H9 (cell line): ENCODE measurements at regions not wholly inside any gene's neighbourhood (a gene's known extent, or its start where the extent isn't known, plus 50 kb on each side); places are given as distances from the start of the nearest gene placed in this dataset.
"Not testable (repeated sequence)": the region's sequence is repeated elsewhere in the genome, so short reads cannot be mapped to it uniquely, and the experiment has no call there.

Source experiments
- DNase-seq: peaks from one replicate; pipeline ENCODE4 v3.0.0-alpha.2; 2017
- H2AFZ ChIP-seq: one replicate; pipeline ENCODE4 v1.6.1; 2013; ENCODE audit warnings: mild to moderate bottlenecking, low read length, control low read depth, moderate library complexity
- H2AK5ac ChIP-seq: 2 replicates; pipeline ENCODE4 v1.6.1; 2013; ENCODE audit warnings: low read length, control low read depth, mixed read lengths; ENCODE audit not compliant: insufficient read length
- H2BK120ac ChIP-seq: one replicate; pipeline ENCODE4 v1.6.1; 2013; ENCODE audit warnings: low read depth, mild to moderate bottlenecking, low read length, control low read depth, inconsistent platforms; ENCODE audit not compliant: poor library complexity, severe bottlenecking
- H2BK12ac ChIP-seq: 2 replicates; pipeline ENCODE4 v1.6.1; 2013; ENCODE audit warnings: low read length, control low read depth, mixed read lengths, low read depth; ENCODE audit not compliant: insufficient read length
- H2BK15ac ChIP-seq: 2 replicates; pipeline ENCODE4 v1.6.1; 2013; ENCODE audit warnings: low read depth, low read length, control low read depth
- H2BK20ac ChIP-seq: one replicate; pipeline ENCODE4 v1.6.1; 2013; ENCODE audit warnings: low read depth, mild to moderate bottlenecking, low read length, control low read depth, inconsistent platforms; ENCODE audit not compliant: poor library complexity, severe bottlenecking
- H2BK5ac ChIP-seq: 2 replicates; pipeline ENCODE4 v1.6.1; 2013; ENCODE audit warnings: low read length, control low read depth, mixed read lengths; ENCODE audit not compliant: insufficient read length
- H3K14ac ChIP-seq: 2 replicates; pipeline ENCODE4 v1.6.1; 2013; ENCODE audit warnings: low read length, control low read depth; ENCODE audit not compliant: insufficient read depth
- H3K18ac ChIP-seq: 2 replicates; pipeline ENCODE4 v1.6.1; 2013; ENCODE audit warnings: low read depth, mild to moderate bottlenecking, mixed read lengths, low read length, control low read depth; ENCODE audit not compliant: insufficient read length
- H3K23ac ChIP-seq: 2 replicates; pipeline ENCODE4 v1.6.1; 2013; ENCODE audit warnings: low read length, control low read depth, mixed read lengths, low read depth; ENCODE audit not compliant: insufficient read length
- H3K23me2 ChIP-seq: 2 replicates; pipeline ENCODE4 v1.6.1; 2013; ENCODE audit warnings: low read depth, mild to moderate bottlenecking, mixed read lengths, low read length, control low read depth; ENCODE audit not compliant: insufficient read length, poor library complexity, severe bottlenecking
- H3K27ac ChIP-seq: 2 replicates; pipeline ENCODE4 v1.5.1; 2013; ENCODE audit warnings: low read length, control low read depth, mixed read lengths, low read depth; ENCODE audit not compliant: insufficient read length
- H3K27me3 ChIP-seq: 2 replicates; pipeline ENCODE4 v1.6.1; 2013; ENCODE audit warnings: low read length, control low read depth, inconsistent platforms; ENCODE audit not compliant: insufficient read depth
- H3K4ac ChIP-seq: 2 replicates; pipeline ENCODE4 v1.6.1; 2013; ENCODE audit warnings: low read depth, mild to moderate bottlenecking, control low read depth, inconsistent platforms, low read length, moderate library complexity
- H3K4me1 ChIP-seq: 2 replicates; pipeline ENCODE4 v1.6.1; 2013; ENCODE audit warnings: low read length, control low read depth, inconsistent platforms; ENCODE audit not compliant: insufficient read depth
- H3K4me2 ChIP-seq: 2 replicates; pipeline ENCODE4 v1.6.1; 2013; ENCODE audit warnings: low read length, control low read depth, mixed read lengths; ENCODE audit not compliant: insufficient read length, insufficient read depth
- H3K56ac ChIP-seq: 2 replicates; pipeline ENCODE4 v1.6.1; 2013; ENCODE audit warnings: low read depth, mild to moderate bottlenecking, mixed read lengths, low read length, control low read depth; ENCODE audit not compliant: insufficient read length
- H3K79me1 ChIP-seq: 2 replicates; pipeline ENCODE4 v1.6.1; 2013; ENCODE audit warnings: low read depth, mild to moderate bottlenecking, moderate library complexity, low read length, control low read depth, inconsistent platforms; ENCODE audit not compliant: insufficient read depth, poor library complexity, severe bottlenecking
- H3K79me2 ChIP-seq: 2 replicates; pipeline ENCODE4 v1.6.1; 2013; ENCODE audit warnings: low read length, control low read depth, inconsistent platforms; ENCODE audit not compliant: insufficient read depth
- H3K9ac ChIP-seq: 2 replicates; pipeline ENCODE4 v1.6.1; 2013; ENCODE audit warnings: low read length, control low read depth, mixed read lengths; ENCODE audit not compliant: insufficient read length; ENCODE audit errors: extremely low read depth
- H3K9me3 ChIP-seq: one replicate; pipeline ENCODE4 v1.6.1; 2013; ENCODE audit warnings: low read depth, low read length, inconsistent platforms; ENCODE audit not compliant: control insufficient read depth
- H3T11ph ChIP-seq: one replicate; pipeline ENCODE4 v1.6.1; 2013; ENCODE audit warnings: mild to moderate bottlenecking, low read length, control low read depth, inconsistent platforms
- H4K20me1 ChIP-seq: one replicate; pipeline ENCODE4 v1.6.1; 2013; ENCODE audit not compliant: control insufficient read depth, insufficient read length, insufficient read depth
- H4K5ac ChIP-seq: 2 replicates; pipeline ENCODE4 v1.6.1; 2013; ENCODE audit warnings: low read depth, mild to moderate bottlenecking, mixed read lengths, low read length, control low read depth; ENCODE audit not compliant: insufficient read length
- H4K8ac ChIP-seq: replicated peaks from 2 replicates; pipeline ENCODE4 v1.6.1; 2013; ENCODE audit warnings: low read length, control low read depth, mixed read lengths, low read depth; ENCODE audit not compliant: insufficient read length
- H4K91ac ChIP-seq: 2 replicates; pipeline ENCODE4 v1.6.1; 2013; ENCODE audit warnings: low read depth, mild to moderate bottlenecking, moderate library complexity, mixed read lengths, low read length, control low read depth; ENCODE audit not compliant: insufficient read length
- H3K27ac Mint-ChIP-seq, 3 experiments: 2 replicates in 2 of 3; 3 replicates in 1 of 3; pipeline ENCODE4 v1.8.0; 2020 to 2021; ENCODE audit warnings: mixed read lengths in 3 of 3, mild to moderate bottlenecking in 1 of 3, moderate library complexity in 1 of 3
- H3K27me3 Mint-ChIP-seq: 2 replicates; pipeline ENCODE4 v1.8.0; 2021; ENCODE audit warnings: low read depth, mild to moderate bottlenecking, moderate library complexity, mixed read lengths
- H3K36me3 Mint-ChIP-seq, 3 experiments: 2 replicates in 2 of 3; 3 replicates in 1 of 3; pipeline ENCODE4 v1.8.0; 2020 to 2021; ENCODE audit warnings: low read depth in 3 of 3, mixed read lengths in 3 of 3; ENCODE audit not compliant: insufficient read depth in 1 of 3
- H3K4me1 Mint-ChIP-seq, 2 experiments: 2 replicates each; pipeline ENCODE4 v1.8.0; 2020; ENCODE audit warnings: mixed read lengths in 2 of 2
- H3K4me3 Mint-ChIP-seq, 2 experiments: 2 replicates in 1 of 2; 3 replicates in 1 of 2; pipeline ENCODE4 v1.8.0; 2020 to 2021; ENCODE audit warnings: mild to moderate bottlenecking in 2 of 2, mixed read lengths in 2 of 2, moderate library complexity in 1 of 2
- H3K9me3 Mint-ChIP-seq, 2 experiments: 2 replicates in 1 of 2; 3 replicates in 1 of 2; pipeline ENCODE4 v1.8.0; 2020; ENCODE audit warnings: mild to moderate bottlenecking in 2 of 2, mixed read lengths in 2 of 2, moderate library complexity in 1 of 2
- WGBS: extraction: QIAGEN DNeasy Blood & Tissue Kit; methylation state at CpG from one replicate; pipeline ENCODE4 v1.1.7; 2013; ENCODE audit warnings: missing lambda C conversion rate, low lambda C conversion rate, mixed read lengths; ENCODE audit not compliant: insufficient read length; ENCODE audit errors: extremely low coverage; 5-methylcytosine and 5-hydroxymethylcytosine counted together
- TF ChIP-seq, protein P1 (sequence below): fragments of 200-600 bp; sonication (generic); conservative IDR thresholded peaks from 3 replicates; pipeline ENCODE4 v1.8.0; 2021; ENCODE audit warnings: antibody characterized with exemption, mild to moderate bottlenecking

DNA sequence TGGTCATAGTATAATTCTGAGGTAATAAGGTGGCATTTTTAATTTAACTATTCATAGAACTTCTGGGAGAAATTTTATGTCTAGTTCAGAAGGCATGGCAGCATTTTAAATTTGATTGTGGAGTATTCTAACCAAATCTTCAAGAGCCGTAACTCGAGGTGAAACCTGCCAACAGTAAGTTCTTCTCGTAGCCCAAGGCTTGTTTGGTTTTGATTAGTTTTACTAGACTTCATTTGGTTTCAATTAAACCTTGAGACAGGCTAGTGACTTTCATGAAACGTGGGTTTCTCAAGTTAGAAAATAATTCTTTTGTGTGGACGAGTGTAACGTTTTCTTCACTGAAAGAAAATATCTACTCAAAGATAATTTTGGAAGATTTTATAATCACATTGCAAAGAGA is 395.5 kb downstream of the USP25 start:
- no peaks in the 10 kb centered on the region for H3K27me3 Mint-ChIP-seq
- Histone ChIP-seq H2AK5ac (no peak overlapping the region), H4K20me1 (no peaks in the 10 kb centered on the region), H2BK15ac (no peak overlapping the region), H3K27me3 (no peaks in the 10 kb centered on the region), H3K14ac (no peak overlapping the region), H3K4ac (no peak overlapping the region), H3K9me3 (no peaks in the 10 kb centered on the region), H3K23ac (no peak overlapping the region), H2BK20ac (no peak overlapping the region), H3K27ac (no peak overlapping the region), H3T11ph (no peak overlapping the region), H4K5ac (no peak overlapping the region), H4K8ac (no peak overlapping the region), H2BK12ac (no peak overlapping the region), H2BK120ac (no peak overlapping the region), H4K91ac (no peak overlapping the region), H3K23me2 (no peaks in the 10 kb centered on the region), H3K79me2 (no peaks in the 10 kb centered on the region), H3K4me1 (no peaks in the 10 kb centered on the region), H3K56ac (no peak overlapping the region), H3K79me1 (no peaks in the 10 kb centered on the region), H2AFZ (no peak overlapping the region), H3K4me2 (no peak overlapping the region), H3K18ac (no peak overlapping the region), H2BK5ac (no peak overlapping the region), H3K9ac (no peak overlapping the region)
- H3K36me3 Mint-ChIP-seq = peaks cover 0 to 4% (median 2%) of the 10 kb centered on the region in 3 experiments; a peak in 4 of 7 replicates
- no CpG with 5 or more reads among the region's 6 CpGs for WGBS
- H3K9me3 Mint-ChIP-seq = peaks cover 7 to 9% of the 10 kb centered on the region in 2 experiments
- peaks cover 0 to 3% of the 10 kb centered on the region in 2 experiments; a peak in 2 of 4 replicates for H3K4me1 Mint-ChIP-seq
- TF ChIP-seq, protein P1, sequence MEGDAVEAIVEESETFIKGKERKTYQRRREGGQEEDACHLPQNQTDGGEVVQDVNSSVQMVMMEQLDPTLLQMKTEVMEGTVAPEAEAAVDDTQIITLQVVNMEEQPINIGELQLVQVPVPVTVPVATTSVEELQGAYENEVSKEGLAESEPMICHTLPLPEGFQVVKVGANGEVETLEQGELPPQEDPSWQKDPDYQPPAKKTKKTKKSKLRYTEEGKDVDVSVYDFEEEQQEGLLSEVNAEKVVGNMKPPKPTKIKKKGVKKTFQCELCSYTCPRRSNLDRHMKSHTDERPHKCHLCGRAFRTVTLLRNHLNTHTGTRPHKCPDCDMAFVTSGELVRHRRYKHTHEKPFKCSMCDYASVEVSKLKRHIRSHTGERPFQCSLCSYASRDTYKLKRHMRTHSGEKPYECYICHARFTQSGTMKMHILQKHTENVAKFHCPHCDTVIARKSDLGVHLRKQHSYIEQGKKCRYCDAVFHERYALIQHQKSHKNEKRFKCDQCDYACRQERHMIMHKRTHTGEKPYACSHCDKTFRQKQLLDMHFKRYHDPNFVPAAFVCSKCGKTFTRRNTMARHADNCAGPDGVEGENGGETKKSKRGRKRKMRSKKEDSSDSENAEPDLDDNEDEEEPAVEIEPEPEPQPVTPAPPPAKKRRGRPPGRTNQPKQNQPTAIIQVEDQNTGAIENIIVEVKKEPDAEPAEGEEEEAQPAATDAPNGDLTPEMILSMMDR = no peak
- no peak overlapping the region for H3K27ac Mint-ChIP-seq
- DNase-seq = no peak
- no peak overlapping the region for H3K4me3 Mint-ChIP-seq

DNA sequence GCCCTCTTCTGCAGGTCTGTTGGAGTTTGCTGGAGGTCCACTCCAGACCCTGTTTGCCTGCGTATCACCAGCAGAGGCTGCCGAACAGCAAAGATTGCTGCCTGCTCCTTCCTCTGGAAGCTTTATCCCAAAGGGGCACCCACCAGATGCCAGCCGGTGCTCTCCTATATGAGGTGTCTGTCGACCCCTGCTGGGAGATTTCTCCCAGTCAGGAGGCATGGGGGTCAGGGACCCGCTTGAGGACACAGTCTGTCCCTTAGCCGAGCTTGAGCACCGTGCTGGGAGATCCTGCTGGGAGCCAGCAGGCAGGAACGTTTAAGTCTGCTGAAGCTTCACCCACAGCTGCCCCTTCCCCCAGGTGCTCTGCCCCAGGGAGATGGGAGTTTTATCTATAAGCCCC is 402.7 kb downstream of the USP25 start:
- not testable (repeated sequence) for H3K4me3 Mint-ChIP-seq, H2BK20ac ChIP-seq, H3K27ac Mint-ChIP-seq, H3K79me2 ChIP-seq, H3K4me1 ChIP-seq, H4K5ac ChIP-seq, H3T11ph ChIP-seq, H3K4ac ChIP-seq, H2AFZ ChIP-seq, H2BK5ac ChIP-seq, H2BK15ac ChIP-seq, H4K8ac ChIP-seq, H4K20me1 ChIP-seq, H3K27me3 ChIP-seq, H3K4me1 Mint-ChIP-seq, H2AK5ac ChIP-seq, DNase-seq, H3K4me2 ChIP-seq, H3K9ac ChIP-seq, H2BK120ac ChIP-seq, H2BK12ac ChIP-seq, H3K9me3 ChIP-seq, H3K23me2 ChIP-seq, H3K36me3 Mint-ChIP-seq, H3K18ac ChIP-seq, H3K23ac ChIP-seq, H3K56ac ChIP-seq, H3K27ac ChIP-seq, H3K27me3 Mint-ChIP-seq, H3K14ac ChIP-seq, H4K91ac ChIP-seq, H3K79me1 ChIP-seq
- peaks cover 13 to 14% of the 10 kb centered on the region in 2 experiments for H3K9me3 Mint-ChIP-seq
- WGBS = no CpG with 5 or more reads among the region's 8 CpGs
